ENCODE measurements at regions not wholly inside any gene's neighbourhood (a gene's known extent, or its start where the extent isn't known, plus 50 kb on each side); places are given as distances from the start of the nearest gene placed in this dataset.
"Not testable (repeated sequence)": the region's sequence is repeated elsewhere in the genome, so short reads cannot be mapped to it uniquely, and the experiment has no call there.

- H3K4me3 ChIP-seq (ENCODE audit: low read length): no peak overlapping the region
- DNase-seq (ENCODE audit: low read depth): no peak
- no peak for TF ChIP-seq CTCF (conservative IDR thresholded peaks at IDR 0.05; ENCODE audit: low read length)
These were observed 886.9 kb downstream of the AMY1C start for GRCh38 chr1:104636581-104636980.

GRCh38 chr1:104646233-104646632 lies 896.5 kb downstream of the AMY1C start:
- no peak overlapping the region for H3K4me3 ChIP-seq (ENCODE audit: low read length)
- no peak for TF ChIP-seq CTCF (conservative IDR thresholded peaks at IDR 0.05; ENCODE audit: low read length)
- DNase-seq (ENCODE audit: low read depth): no peak

GRCh38 chr1:104648269-104648691 lies 898.6 kb downstream of the AMY1C start:
- H3K4me3 ChIP-seq (ENCODE audit: low read length): no peak overlapping the region
- no peak for DNase-seq (ENCODE audit: low read depth)
- no peak for TF ChIP-seq CTCF (conservative IDR thresholded peaks at IDR 0.05; ENCODE audit: low read length)

GRCh38 chr1:104664374-104664773 lies 914.7 kb downstream of the AMY1C start:
- not testable (repeated sequence) for DNase-seq (ENCODE audit: low read depth); H3K4me3 ChIP-seq (ENCODE audit: low read length)

GRCh38 chr1:104665300-104665699 lies 915.6 kb downstream of the AMY1C start:
- TF ChIP-seq CTCF (conservative IDR thresholded peaks at IDR 0.05; ENCODE audit: low read length): no peak
- H3K4me3 ChIP-seq (ENCODE audit: low read length): no peak overlapping the region
- no peak for DNase-seq (ENCODE audit: low read depth)

- H3K4me3 ChIP-seq (ENCODE audit: low read length): no peak overlapping the region
- no peak for TF ChIP-seq CTCF (conservative IDR thresholded peaks at IDR 0.05; ENCODE audit: low read length)
- DNase-seq (ENCODE audit: low read depth): no peak
These were observed 922.1 kb downstream of the AMY1C start for GRCh38 chr1:104671684-104672353.

- TF ChIP-seq CTCF (conservative IDR thresholded peaks at IDR 0.05; ENCODE audit: low read length): no peak
- H3K4me3 ChIP-seq (ENCODE audit: low read length): no peak overlapping the region
- no peak for DNase-seq (ENCODE audit: low read depth)
These were observed 949.7 kb downstream of the AMY1C start for GRCh38 chr1:104699433-104699832.
